ENCODE measurements at regions not wholly inside any gene's neighbourhood (a gene's known extent, or its start where the extent isn't known, plus 50 kb on each side); places are given as distances from the start of the nearest gene placed in this dataset.

GRCh38 chr7:130840599-130840998 is 106.6 kb upstream of the KLF14 start:
- TF ChIP-seq CTCF (IDR thresholded peaks at IDR 0.05) (no peak), POLR2A (IDR thresholded peaks at IDR 0.05; ENCODE audit: low read depth) (no peak), POLR2AphosphoS5 (IDR thresholded peaks at IDR 0.05) (no peak)

Measured in esophagus muscularis mucosa (tissue), 3 donors.